ENCODE measurements at regions not wholly inside any gene's neighbourhood (a gene's known extent, or its start where the extent isn't known, plus 50 kb on each side); places are given as distances from the start of the nearest gene placed in this dataset.

DNA sequence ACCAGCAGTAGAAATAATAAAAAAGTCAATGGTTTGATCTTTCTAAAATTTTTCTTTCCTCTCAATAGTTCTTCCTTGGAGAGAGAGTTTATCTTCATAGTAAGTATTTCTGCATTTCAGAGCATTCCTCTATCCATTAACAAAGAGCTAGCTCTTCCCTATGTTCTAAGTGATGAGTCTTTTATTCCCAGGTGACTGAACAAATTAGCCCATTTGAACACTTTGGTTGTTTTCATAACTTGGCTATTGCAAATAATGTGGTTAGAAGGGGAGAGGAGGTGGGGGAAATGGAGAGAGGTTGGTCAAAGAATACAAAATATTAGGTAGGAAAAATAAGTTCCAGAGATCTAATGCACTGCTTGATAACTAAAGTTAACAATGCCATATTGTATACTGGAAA is 598.9 kb downstream of the KCNT2 start:
- TF ChIP-seq, protein P1, sequence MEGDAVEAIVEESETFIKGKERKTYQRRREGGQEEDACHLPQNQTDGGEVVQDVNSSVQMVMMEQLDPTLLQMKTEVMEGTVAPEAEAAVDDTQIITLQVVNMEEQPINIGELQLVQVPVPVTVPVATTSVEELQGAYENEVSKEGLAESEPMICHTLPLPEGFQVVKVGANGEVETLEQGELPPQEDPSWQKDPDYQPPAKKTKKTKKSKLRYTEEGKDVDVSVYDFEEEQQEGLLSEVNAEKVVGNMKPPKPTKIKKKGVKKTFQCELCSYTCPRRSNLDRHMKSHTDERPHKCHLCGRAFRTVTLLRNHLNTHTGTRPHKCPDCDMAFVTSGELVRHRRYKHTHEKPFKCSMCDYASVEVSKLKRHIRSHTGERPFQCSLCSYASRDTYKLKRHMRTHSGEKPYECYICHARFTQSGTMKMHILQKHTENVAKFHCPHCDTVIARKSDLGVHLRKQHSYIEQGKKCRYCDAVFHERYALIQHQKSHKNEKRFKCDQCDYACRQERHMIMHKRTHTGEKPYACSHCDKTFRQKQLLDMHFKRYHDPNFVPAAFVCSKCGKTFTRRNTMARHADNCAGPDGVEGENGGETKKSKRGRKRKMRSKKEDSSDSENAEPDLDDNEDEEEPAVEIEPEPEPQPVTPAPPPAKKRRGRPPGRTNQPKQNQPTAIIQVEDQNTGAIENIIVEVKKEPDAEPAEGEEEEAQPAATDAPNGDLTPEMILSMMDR (IDR thresholded peaks at IDR 0.05; ENCODE audit: extremely low read depth in 1 of 2, insufficient read depth in 1 of 2, low read depth in 1 of 2, low read length in 2 of 2) = no peak
- TF ChIP-seq POLR2A (IDR thresholded peaks at IDR 0.05; ENCODE audit: low read depth, low read length) (no peak), POLR2AphosphoS5 (IDR thresholded peaks at IDR 0.05; ENCODE audit: insufficient read depth, low read depth, low read length) (no peak), EZH2 (IDR thresholded peaks at IDR 0.05; ENCODE audit: borderline replicate concordance, low read depth, low read length, severe bottlenecking) (no peak), MAX (IDR thresholded peaks at IDR 0.05; ENCODE audit: insufficient read depth, insufficient read length) (no peak), FOS (IDR thresholded peaks at IDR 0.05; ENCODE audit: borderline replicate concordance, insufficient read depth, low read length) (no peak), JUN (IDR thresholded peaks at IDR 0.05; ENCODE audit: borderline replicate concordance, insufficient read depth, insufficient read length, low read depth) (no peak)
